Muscle of arm (tissue), 1 donor: ENCODE measurements at regions not wholly inside any gene's neighbourhood (a gene's known extent, or its start where the extent isn't known, plus 50 kb on each side); places are given as distances from the start of the nearest gene placed in this dataset.

Source experiments
- DNase-seq: peaks from one replicate; pipeline ENCODE4 v3.0.0-alpha.2; 2013

GRCh38 chr2:861655-862354 is 88.8 kb upstream of the SNTG2 start:
- no peak for DNase-seq

- DNase-seq: no peak
Measured at GRCh38 chr2:860259-860855, 90.3 kb upstream of the SNTG2 start.

DNA sequence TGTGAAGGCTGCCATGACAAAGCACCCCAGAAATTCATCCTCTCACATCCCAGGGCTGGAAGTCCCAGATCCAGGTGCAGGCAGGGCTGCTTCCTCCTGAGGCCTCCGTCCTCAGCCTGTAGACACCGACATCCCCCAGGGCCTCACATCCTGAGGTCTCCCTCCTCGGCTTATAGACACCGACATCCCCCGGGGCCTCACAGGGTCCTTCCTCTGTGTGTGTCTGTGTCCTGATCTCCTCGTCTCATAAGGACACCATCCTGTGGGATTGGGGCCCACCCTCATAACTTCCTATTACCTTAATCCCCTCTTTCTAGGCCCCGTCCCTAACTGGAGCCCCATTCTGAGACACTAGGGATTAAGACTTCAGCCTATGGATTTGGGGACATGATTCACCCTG is 92.0 kb upstream of the SNTG2 start:
- no peak for DNase-seq

GRCh38 chr2:857937-858336 is 92.7 kb upstream of the SNTG2 start:
- DNase-seq: no peak

DNA sequence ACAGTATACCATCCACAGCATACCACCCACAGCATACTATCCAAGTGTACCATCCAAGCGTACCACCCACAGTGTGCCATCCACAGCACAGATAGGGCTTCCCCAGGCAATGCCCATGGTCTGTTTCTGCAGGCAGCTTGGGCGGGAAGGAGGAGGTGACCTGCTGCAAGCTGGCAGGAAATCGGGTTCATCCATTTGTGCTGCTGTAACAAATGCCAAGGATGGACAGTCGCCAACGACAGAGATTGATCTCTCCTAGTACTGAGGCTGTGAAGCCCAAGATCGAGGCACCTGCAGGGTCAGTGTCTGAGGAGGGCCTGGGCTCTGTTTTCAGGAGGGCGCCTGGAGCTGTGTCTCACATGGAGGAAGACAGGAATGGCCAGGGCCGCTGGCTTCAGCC is 93.6 kb upstream of the SNTG2 start:
- DNase-seq: no peak

GRCh38 chr2:856456-856855 is 94.2 kb upstream of the SNTG2 start:
- no peak for DNase-seq

DNA sequence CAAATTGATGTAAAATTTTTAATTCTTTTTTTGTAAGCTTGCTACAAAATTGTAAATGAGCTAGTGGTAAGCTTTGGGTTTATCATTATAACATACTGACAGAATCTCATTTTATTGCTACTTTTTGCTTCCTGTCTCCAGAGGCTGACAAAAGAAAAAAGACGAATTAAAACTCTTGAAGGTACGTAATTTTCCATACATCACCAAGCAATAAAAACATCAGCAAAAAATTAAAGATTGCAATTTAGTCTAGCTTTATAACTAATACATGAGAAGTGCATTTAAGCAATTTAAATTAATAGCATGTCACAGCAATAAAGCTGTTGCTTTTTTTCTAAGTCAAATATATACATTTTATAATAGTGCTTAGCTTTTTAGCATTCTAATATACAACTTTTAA is 94.6 kb upstream of the SNTG2 start:
- DNase-seq: no peak

DNA sequence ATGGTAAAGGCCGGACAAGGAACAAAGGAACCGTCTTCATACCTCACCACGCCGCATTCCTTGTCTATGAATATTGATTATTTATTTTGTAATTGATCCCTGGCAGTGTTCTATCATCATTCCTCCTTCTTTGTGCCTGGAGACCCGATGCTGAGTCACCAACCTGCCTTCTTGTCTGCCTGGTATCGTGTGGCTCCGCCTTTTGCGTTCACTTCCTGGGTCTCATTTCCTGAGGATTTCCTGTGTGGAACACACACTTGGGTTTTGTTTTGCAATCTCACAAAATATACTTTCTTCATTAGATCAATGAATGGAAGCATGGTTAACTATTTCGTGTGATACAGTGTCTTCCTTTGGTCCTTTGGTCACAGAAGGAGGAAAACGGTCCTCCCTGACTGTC is 95.5 kb upstream of the SNTG2 start:
- no peak for DNase-seq

DNA sequence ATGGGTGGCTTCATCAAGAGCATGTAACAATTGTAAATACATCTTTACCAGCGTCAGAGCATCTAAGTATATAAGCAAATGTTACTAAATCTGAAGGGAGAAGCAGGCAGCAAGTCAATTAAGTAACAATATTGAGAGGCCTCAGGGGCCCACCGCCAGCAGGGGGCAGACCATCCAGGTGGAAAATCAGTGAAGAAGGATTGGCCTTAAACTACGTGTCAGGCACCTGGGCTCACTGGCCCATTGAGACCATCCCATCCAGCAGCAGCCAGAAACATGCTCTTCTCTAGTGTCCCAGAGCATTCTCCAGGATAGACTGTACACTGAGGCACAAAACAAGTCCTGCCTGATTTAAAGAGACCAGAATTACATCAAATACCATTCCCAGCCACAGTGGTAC is 96.2 kb upstream of the SNTG2 start:
- no peak for DNase-seq

DNA sequence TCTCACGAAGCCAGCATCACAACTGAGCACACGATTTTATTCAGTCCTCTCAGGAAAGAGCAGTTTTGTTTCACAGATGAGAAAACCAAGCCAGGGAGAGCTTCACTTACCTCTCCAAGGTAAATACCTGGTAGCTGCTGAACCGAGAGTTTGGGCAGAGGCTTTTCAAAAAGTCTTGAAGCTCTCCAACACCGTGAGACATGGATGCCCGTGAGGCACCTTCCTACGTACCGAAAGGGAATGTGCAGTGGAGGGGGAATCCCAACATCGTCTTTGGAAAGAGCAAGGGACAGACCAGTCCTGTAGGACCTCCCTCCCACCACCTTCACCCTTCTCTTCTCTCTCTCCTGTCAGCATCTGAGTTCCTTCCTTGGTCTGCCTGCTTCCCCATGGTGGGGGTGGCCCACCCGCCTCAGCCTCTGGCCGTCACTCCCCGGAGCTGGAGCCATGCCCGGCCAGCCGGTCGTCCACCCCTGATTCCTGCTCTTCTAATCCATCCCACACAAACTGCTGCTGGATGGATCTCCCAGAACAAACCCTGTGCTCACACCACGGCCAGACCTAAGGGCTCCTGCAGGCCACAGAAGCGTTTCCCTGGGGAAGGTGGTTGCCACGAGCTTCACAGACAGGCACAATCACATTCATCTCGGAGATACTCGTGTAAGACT is 97.3 kb upstream of the SNTG2 start:
- no peak for DNase-seq

GRCh38 chr2:852168-852567 is 98.5 kb upstream of the SNTG2 start:
- no peak for DNase-seq

- DNase-seq: no peak
Measured at GRCh38 chr2:851680-852079, 99.0 kb upstream of the SNTG2 start.

- no peak for DNase-seq
Measured at GRCh38 chr2:851078-851477, 99.6 kb upstream of the SNTG2 start.

GRCh38 chr2:850429-850828 is 100.2 kb upstream of the SNTG2 start:
- no peak for DNase-seq

DNA sequence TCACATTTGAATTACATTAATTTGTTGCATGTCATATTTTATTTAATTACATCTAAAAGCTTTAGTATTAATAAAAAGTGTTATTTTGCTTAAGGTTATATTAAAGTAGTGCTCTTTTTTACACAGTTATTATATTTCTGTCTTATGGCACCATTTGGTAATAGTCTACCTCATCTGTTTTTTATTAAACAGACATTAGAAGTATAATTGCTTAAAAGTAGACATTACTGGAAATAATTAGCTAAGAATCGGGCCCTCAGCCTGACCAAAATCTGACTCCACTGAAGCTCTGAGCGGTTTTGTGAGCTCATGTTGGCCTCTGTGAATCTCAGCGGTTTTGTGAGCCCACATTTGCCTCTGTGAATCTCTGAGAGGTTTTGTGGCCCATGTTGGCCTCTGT is 102.5 kb upstream of the SNTG2 start:
- no peak for DNase-seq

DNA sequence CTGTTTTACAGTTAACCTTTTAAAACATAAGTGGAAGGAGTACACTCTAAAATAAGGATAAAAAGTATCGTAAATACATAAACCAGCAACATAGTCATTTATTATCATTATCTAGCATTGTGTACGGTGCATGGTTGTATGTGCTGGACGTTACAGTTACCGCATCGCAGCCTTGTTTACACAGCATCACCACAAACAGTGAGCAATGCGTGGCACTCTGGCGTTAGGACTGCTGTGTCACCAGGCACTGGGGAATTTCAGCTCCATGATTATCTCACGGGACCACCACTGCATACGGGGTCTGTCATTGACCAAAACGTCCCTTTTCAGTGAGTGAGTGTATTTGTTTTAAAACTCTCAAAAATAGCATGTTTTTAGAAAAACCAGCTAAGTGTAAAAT is 103.0 kb upstream of the SNTG2 start:
- no peak for DNase-seq

DNA sequence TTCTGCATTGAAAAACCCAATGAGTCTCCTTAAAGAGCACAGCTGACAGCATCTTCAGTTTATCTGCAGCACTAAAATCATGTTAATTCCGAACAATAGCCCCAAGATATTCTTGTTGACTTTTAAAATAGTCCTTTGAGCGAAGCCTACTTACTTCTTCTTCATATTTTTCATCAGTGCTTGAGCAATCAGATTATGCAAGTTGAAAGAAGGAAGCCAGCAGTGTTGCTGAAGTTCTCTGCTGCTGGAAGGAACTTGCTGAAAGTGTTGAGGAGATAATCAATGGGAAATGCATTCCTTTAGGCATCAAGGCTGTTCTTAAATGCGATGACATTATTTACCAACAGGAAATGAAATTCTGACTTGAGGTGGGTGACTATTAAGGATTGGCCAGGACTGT is 105.9 kb upstream of the SNTG2 start:
- DNase-seq: no peak

GRCh38 chr2:842151-842803 is 108.4 kb upstream of the SNTG2 start:
- no peak for DNase-seq

GRCh38 chr2:841036-841435 is 109.6 kb upstream of the SNTG2 start:
- no peak for DNase-seq

DNA sequence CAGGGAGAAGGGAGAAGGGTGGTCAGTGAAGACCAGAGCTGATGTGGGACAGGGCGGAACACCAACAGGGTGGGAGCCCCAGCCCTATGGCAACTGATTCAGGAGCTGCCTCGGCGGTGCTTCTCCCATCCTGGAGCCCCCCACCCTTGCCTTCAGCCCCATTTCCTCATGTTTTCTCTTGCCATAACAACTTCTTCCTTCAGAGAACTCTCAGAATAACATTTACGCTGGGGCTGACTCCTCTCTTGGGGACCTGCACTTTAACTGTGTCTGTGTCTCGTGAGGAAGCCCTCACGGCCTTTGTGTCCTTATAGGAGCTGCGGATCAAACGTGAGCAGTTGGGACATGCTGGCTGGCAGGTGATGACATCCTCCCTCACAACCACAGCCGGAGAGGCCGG is 116.4 kb upstream of the SNTG2 start:
- no peak for DNase-seq

DNA sequence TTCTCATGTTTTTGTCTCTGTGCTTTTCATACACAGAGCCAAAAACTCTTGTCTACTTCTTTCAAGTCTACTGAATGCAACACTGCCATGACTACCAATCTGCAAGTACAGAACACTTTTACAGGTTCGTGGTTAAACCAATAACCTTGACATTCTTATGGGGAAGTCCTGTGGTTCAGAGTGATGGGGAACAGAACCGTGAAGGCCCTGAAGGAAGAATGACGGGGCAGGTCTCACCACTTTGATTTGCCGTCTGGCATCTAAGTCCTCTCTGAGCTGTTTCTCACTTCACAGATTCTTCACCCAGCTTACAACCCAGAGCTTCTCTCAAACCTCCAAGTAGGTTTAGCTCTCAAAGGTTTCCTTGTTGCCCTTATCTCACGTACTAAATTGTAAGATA is 117.5 kb upstream of the SNTG2 start:
- no peak for DNase-seq

DNA sequence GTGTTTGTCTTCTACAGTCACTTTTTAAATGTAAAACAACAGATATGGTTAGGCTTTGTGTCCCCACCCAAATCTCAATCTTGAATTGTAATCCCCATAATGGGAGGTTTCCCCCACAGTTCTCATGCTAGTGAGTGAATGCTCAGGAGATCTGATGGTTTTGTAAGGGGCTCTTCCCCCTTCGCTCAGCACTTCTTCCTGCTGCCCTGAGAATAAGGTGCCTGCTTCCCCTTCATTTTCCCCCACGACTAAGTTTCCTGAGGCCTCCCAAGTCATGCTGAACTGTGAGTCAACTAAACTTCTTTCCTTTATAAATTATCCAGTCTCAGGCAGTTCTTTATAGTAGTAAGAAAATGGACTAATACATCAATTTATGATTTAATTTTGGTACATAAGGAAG is 118.0 kb upstream of the SNTG2 start:
- DNase-seq: no peak

- no peak for DNase-seq
Measured at GRCh38 chr2:831622-832021, 119.0 kb upstream of the SNTG2 start.
